ENCODE measurements at regions not wholly inside any gene's neighbourhood (a gene's known extent, or its start where the extent isn't known, plus 50 kb on each side); places are given as distances from the start of the nearest gene placed in this dataset.
A peak's percentile ranks its signal among the peaks of the same experiment; 100 is the strongest.

- H3K27me3 ChIP-seq = no peaks in the 10 kb centered on the region
- no peak overlapping the region for H3K4me3 ChIP-seq
- ATAC-seq (no peak), DNase-seq (no peak)
- no peaks in the 10 kb centered on the region for H3K9me3 ChIP-seq
- 79% methylated on average over 4 of the region's 5 CpGs for WGBS (ENCODE audit: insufficient coverage, low coverage, low lambda C conversion rate, missing lambda C conversion rate)
- H3K4me1 ChIP-seq = no peaks in the 10 kb centered on the region
- TF ChIP-seq POLR2A (IDR thresholded peaks at IDR 0.05) (no peak), CTCF (IDR thresholded peaks at IDR 0.05) (no peak)
- no peaks in the 10 kb centered on the region for H3K36me3 ChIP-seq
- no peak overlapping the region for H3K27ac ChIP-seq
- intact Hi-C loops (cut with DNase I) = no loop called here
These were observed 86.8 kb upstream of the HSPA9 start for GRCh38 chr5:138661991-138662434.

DNA sequence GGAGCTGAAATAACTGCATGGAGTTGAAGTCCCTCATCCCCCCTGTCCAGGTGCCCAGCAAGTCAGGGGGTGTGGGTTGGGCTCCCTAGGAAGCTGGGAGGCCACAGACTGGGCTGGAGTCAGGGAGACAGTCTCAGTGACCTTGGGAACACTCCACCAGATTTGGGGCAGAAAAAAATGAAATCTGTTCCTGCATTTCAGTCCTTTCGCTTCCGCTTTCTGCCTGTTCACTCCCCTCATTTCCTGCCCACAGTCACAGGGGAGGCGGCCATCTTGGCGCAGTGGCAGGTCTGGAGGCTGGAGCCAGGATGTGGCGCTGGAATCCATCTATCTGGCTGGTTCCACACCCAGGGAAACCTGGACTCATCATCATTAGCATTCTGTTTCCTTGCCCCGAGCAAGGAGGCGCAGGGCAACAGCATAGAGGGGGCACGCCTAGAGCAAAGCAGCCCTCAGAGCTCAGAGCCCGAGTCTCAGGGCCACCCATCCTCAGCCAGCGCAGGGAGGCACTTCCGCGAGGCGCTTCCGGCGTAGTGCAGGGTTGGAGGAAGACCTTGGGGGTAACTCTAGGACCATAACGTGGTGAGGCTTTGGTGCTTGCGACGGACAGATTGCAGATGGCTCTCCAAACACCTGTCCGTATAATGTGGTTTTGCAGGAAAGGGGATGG is 86.2 kb upstream of the HSPA9 start:
- no peaks in the 10 kb centered on the region for H3K4me1 ChIP-seq
- H3K36me3 ChIP-seq = no peaks in the 10 kb centered on the region
- no peak for TF ChIP-seq POLR2A (IDR thresholded peaks at IDR 0.05)
- no peak for TF ChIP-seq CTCF (IDR thresholded peaks at IDR 0.05)
- intact Hi-C loops (cut with DNase I) = no loop called here
- H3K27me3 ChIP-seq = no peaks in the 10 kb centered on the region
- no peaks in the 10 kb centered on the region for H3K9me3 ChIP-seq
- WGBS (ENCODE audit: insufficient coverage, low coverage, low lambda C conversion rate, missing lambda C conversion rate) = 82% methylated on average over 4 of the region's 19 CpGs
- ATAC-seq (no peak), DNase-seq (no peak)
- H3K27ac ChIP-seq = no peak overlapping the region
- no peak overlapping the region for H3K4me3 ChIP-seq

GRCh38 chr5:138660051-138660572 is 84.9 kb upstream of the HSPA9 start:
- no peak overlapping the region for H3K27ac ChIP-seq
- intact Hi-C loops (cut with DNase I) = no loop called here
- 18% methylated on average over 2 of the region's 4 CpGs for WGBS (ENCODE audit: insufficient coverage, low coverage, low lambda C conversion rate, missing lambda C conversion rate)
- H3K4me1 ChIP-seq = no peaks in the 10 kb centered on the region
- H3K4me3 ChIP-seq = no peak overlapping the region
- no peaks in the 10 kb centered on the region for H3K36me3 ChIP-seq
- no peaks in the 10 kb centered on the region for H3K27me3 ChIP-seq
- H3K9me3 ChIP-seq = no peaks in the 10 kb centered on the region
- DNase-seq (no peak), ATAC-seq (no peak)
- TF ChIP-seq CTCF (IDR thresholded peaks at IDR 0.05) (no peak), POLR2A (IDR thresholded peaks at IDR 0.05) (no peak)

GRCh38 chr5:138659561-138659960 is 84.4 kb upstream of the HSPA9 start:
- H3K27ac ChIP-seq = no peak overlapping the region
- intact Hi-C loops (cut with DNase I) = no loop called here
- no peaks in the 10 kb centered on the region for H3K27me3 ChIP-seq
- TF ChIP-seq CTCF (IDR thresholded peaks at IDR 0.05) (no peak), POLR2A (IDR thresholded peaks at IDR 0.05) (no peak)
- peak in 1 of 3 donors; percentile 12 for DNase-seq
- no CpG with 5 or more reads among the region's 3 CpGs for WGBS (ENCODE audit: insufficient coverage, low coverage, low lambda C conversion rate, missing lambda C conversion rate)
- no peak for ATAC-seq
- H3K4me3 ChIP-seq = no peak overlapping the region
- no peaks in the 10 kb centered on the region for H3K4me1 ChIP-seq
- H3K9me3 ChIP-seq = no peaks in the 10 kb centered on the region
- no peaks in the 10 kb centered on the region for H3K36me3 ChIP-seq
